Right atrium auricular region (tissue), 2 donors: ENCODE measurements at regions not wholly inside any gene's neighbourhood (a gene's known extent, or its start where the extent isn't known, plus 50 kb on each side); places are given as distances from the start of the nearest gene placed in this dataset.

Experiments used
- DNase-seq: peaks from one replicate; pipeline ENCODE4 v3.0.0-alpha.2; 2019; ENCODE audit warnings: low spot score
- H3K27ac ChIP-seq, 2 donors: fragments of 200-600 bp; sonication (generic); 1 replicate in 1 of 2; 2 replicates in 1 of 2; pipeline ENCODE4 v1.5.1; 2016 to 2019
- H3K27me3 ChIP-seq, 2 donors: fragments of 200-600 bp; sonication (generic); one replicate each; pipeline versions ENCODE4 v1.5.1 to v1.6.0; 2017 to 2019
- H3K36me3 ChIP-seq: fragments of 200-600 bp; sonication (generic); one replicate; pipeline ENCODE4 v1.5.1; 2016
- H3K4me1 ChIP-seq, 2 donors: fragments of 200-600 bp; sonication (generic); one replicate each; pipeline versions ENCODE4 v1.5.1 to v1.6.0; 2017 to 2019
- H3K4me3 ChIP-seq, 2 donors: fragments of 200-600 bp; sonication (generic); 1 replicate in 1 of 2; 2 replicates in 1 of 2; pipeline ENCODE4 v1.5.1; 2017 to 2019; ENCODE audit warnings: mild to moderate bottlenecking in 1 of 2, moderate library complexity in 1 of 2
- H3K9me3 ChIP-seq, 2 donors: fragments of 200-600 bp; sonication (generic); one replicate each; pipeline ENCODE4 v1.5.1; 2019
- TF ChIP-seq, protein P1 (sequence below), 2 donors: fragments of 200-600 bp; sonication (generic); IDR thresholded peaks; one replicate each; pipeline ENCODE4 v1.5.1; 2019; ENCODE audit warnings: antibody characterized with exemption in 2 of 2

DNA sequence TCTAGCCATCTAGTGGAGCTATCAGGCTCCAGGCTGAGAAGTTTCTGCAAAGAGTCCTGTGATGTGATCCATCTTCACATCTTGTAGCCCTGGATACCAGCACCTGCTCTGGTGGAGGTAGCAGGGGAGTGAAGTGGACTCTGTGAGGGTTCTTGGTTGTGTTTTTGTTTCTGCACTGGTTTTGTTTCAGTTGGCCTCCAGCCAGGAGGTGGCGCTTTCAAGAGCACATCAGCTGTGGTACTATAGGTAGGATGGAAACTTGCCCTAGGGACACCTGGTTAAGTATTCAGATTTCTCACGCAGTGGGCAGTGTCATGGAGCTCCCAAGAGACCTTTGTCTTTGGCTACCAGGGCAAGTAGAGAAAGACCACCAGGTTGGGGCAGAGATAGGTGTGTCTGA is 257.5 kb upstream of the SLC7A11 start:
- Histone ChIP-seq H3K36me3 (no peaks in the 10 kb centered on the region), H3K4me3 (no peak overlapping the region), H3K9me3 (peaks cover 0 to 17% of the 10 kb centered on the region in 2 donors), H3K27ac (no peak overlapping the region), H3K4me1 (no peaks in the 10 kb centered on the region), H3K27me3 (no peaks in the 10 kb centered on the region)
- TF ChIP-seq, protein P1, sequence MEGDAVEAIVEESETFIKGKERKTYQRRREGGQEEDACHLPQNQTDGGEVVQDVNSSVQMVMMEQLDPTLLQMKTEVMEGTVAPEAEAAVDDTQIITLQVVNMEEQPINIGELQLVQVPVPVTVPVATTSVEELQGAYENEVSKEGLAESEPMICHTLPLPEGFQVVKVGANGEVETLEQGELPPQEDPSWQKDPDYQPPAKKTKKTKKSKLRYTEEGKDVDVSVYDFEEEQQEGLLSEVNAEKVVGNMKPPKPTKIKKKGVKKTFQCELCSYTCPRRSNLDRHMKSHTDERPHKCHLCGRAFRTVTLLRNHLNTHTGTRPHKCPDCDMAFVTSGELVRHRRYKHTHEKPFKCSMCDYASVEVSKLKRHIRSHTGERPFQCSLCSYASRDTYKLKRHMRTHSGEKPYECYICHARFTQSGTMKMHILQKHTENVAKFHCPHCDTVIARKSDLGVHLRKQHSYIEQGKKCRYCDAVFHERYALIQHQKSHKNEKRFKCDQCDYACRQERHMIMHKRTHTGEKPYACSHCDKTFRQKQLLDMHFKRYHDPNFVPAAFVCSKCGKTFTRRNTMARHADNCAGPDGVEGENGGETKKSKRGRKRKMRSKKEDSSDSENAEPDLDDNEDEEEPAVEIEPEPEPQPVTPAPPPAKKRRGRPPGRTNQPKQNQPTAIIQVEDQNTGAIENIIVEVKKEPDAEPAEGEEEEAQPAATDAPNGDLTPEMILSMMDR (IDR thresholded peaks at IDR 0.05), result no peak
- no peak for DNase-seq

DNA sequence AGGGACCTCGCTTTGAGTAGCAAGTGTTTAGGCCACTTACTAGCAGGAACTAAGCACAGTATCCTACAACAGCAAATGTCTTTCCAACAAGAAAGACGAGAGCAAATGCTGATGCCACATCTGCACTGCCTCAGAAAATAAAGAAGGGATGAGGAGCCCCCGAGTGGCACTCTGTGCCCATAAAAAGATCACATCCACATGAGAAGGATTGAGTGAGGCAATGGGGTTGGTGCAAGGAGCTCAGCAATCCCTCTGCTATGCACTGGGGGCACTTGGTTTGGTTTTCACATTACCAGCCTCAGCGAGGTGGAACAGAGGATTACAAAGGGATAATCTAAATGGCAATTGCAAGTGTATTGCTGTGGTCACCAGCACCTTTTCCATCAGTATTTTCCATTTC is 252.8 kb upstream of the SLC7A11 start:
- no peaks in the 10 kb centered on the region for H3K36me3 ChIP-seq
- no peak overlapping the region for H3K27ac ChIP-seq
- peaks cover 0 to 20% of the 10 kb centered on the region in 2 donors for H3K9me3 ChIP-seq
- H3K4me3 ChIP-seq, result no peak overlapping the region
- DNase-seq, result no peak
- TF ChIP-seq, protein P1 (IDR thresholded peaks at IDR 0.05), result peak in 1 of 2 donors; percentile 50
- H3K27me3 ChIP-seq, result no peaks in the 10 kb centered on the region
- no peaks in the 10 kb centered on the region for H3K4me1 ChIP-seq

DNA sequence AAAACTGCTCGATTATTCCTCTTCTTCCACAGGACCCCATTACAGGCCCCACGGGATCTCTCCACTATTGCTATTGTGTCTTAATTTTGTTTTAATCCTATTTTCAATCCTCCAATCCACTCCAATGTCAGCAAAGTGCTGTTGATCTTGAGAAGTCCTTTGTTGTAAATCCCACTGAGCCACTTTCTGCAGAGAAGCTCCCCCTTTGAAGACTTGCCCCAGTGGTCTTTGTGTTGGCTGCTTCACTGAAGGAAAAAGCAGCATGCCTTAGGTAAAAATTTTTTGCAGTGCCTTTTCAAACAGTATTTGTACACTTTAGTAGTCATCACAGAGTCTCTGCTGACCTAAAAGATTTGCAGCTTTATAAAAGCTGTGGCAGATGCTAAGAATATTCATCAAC is 252.0 kb upstream of the SLC7A11 start:
- peaks cover 0 to 20% of the 10 kb centered on the region in 2 donors for H3K9me3 ChIP-seq
- H3K4me3 ChIP-seq, result no peak overlapping the region
- TF ChIP-seq, protein P1 (IDR thresholded peaks at IDR 0.05), result no peak
- no peaks in the 10 kb centered on the region for H3K27me3 ChIP-seq
- no peak overlapping the region for H3K27ac ChIP-seq
- H3K4me1 ChIP-seq, result no peaks in the 10 kb centered on the region
- DNase-seq, result no peak
- H3K36me3 ChIP-seq, result no peaks in the 10 kb centered on the region

DNA sequence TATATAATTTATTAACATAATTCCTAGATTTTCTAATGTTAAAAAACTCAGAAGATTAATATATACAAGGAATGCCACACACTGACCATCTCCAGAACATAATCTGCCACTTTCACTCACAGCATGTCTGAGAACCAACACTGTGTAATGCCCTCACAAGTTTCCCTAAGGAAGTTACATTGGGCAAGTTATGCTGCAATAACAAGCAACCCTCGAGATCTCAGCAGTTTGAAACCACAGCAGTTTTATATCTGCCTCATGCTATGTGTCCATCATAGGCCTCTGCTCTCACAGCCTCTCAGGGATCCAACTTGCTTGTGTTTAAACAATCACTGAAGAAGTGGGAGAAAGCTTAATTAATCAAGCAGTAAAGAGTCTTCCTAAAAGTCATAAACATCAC is 250.0 kb upstream of the SLC7A11 start:
- no peaks in the 10 kb centered on the region for H3K27me3 ChIP-seq
- H3K4me1 ChIP-seq, result no peaks in the 10 kb centered on the region
- H3K36me3 ChIP-seq, result no peaks in the 10 kb centered on the region
- no peak for DNase-seq
- no peak overlapping the region for H3K27ac ChIP-seq
- peaks cover 0 to 9% of the 10 kb centered on the region in 2 donors for H3K9me3 ChIP-seq
- no peak overlapping the region for H3K4me3 ChIP-seq
- TF ChIP-seq, protein P1 (IDR thresholded peaks at IDR 0.05), result no peak

DNA sequence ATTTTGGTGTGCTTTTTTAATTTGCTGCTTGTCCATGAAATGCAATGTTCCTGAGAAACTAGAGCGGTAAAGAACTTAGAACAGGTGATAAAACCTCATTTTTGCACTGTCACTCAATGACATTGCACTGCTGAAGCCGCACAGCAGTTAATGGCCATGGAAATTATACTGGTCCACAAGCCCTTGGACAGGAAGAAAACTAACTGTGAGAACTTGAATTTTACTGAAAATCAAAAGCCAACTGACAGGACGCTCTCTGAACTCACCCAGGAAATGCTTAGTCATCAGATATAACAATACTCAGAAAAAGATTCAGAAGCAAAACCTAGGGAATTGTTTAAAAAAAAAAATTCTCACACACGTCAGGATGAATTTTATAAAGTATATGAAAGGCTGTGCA is 246.4 kb upstream of the SLC7A11 start:
- no peaks in the 10 kb centered on the region for H3K36me3 ChIP-seq
- TF ChIP-seq, protein P1 (IDR thresholded peaks at IDR 0.05), result no peak
- H3K27me3 ChIP-seq, result no peaks in the 10 kb centered on the region
- no peaks in the 10 kb centered on the region for H3K4me1 ChIP-seq
- H3K4me3 ChIP-seq, result no peak overlapping the region
- DNase-seq, result no peak
- peaks cover 0 to 9% of the 10 kb centered on the region in 2 donors for H3K9me3 ChIP-seq
- H3K27ac ChIP-seq, result no peak overlapping the region

DNA sequence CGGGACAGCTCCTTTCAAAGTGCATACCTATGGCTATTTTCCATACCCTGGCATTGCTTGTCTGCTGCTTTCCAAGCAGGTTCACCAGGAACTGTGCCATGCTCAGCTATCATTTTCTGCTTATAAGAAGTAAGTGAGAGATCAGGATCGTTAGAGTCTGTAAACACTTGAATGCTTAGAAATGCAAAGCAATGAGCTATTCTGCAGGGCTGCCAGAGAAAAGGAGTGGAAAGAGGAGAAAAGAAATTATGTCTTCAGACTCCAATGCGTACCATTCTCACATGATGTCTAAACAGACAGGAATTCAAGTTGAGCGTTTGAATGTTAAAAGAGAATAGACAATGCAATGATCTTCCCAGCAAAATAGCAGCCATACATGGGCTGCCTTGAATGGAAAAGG is 245.5 kb upstream of the SLC7A11 start:
- peaks cover 0 to 9% of the 10 kb centered on the region in 2 donors for H3K9me3 ChIP-seq
- H3K36me3 ChIP-seq, result no peaks in the 10 kb centered on the region
- H3K4me3 ChIP-seq, result no peak overlapping the region
- H3K27ac ChIP-seq, result no peak overlapping the region
- TF ChIP-seq, protein P1 (IDR thresholded peaks at IDR 0.05), result no peak
- no peaks in the 10 kb centered on the region for H3K4me1 ChIP-seq
- H3K27me3 ChIP-seq, result no peaks in the 10 kb centered on the region
- DNase-seq, result no peak
